ENCODE measurements at regions not wholly inside any gene's neighbourhood (a gene's known extent, or its start where the extent isn't known, plus 50 kb on each side); places are given as distances from the start of the nearest gene placed in this dataset.
"Not testable (repeated sequence)": the region's sequence is repeated elsewhere in the genome, so short reads cannot be mapped to it uniquely, and the experiment has no call there.

DNA sequence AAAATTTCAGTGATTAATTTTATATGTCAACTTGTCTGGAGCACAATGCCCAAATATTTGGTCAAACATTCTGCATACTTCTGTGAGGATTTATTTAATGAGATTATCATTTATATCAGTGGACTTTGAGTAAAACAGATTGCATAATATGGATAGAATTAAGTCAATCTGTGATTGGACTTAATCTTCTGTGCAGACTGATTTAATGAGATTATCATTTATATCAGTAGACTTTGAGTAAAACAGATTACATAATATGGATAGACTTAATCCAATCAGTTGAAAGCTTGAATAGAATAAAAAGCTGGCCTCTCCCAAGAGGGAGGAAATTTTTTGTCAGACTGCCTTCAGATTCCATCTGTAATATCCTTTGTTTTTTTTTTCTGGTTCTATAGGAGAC is 1413.2 kb downstream of the LRFN5 start:
- DNase-seq (no peak), ATAC-seq (no peak)
- Mint-ChIP-seq H3K4me1 (no peaks in the 10 kb centered on the region), H3K9me3 (peaks cover 9% of the 10 kb centered on the region), H3K27me3 (no peaks in the 10 kb centered on the region), H3K4me3 (no peak overlapping the region), H3K27ac (no peak overlapping the region), H3K36me3 (ENCODE audit: low read depth) (no peaks in the 10 kb centered on the region)

DNA sequence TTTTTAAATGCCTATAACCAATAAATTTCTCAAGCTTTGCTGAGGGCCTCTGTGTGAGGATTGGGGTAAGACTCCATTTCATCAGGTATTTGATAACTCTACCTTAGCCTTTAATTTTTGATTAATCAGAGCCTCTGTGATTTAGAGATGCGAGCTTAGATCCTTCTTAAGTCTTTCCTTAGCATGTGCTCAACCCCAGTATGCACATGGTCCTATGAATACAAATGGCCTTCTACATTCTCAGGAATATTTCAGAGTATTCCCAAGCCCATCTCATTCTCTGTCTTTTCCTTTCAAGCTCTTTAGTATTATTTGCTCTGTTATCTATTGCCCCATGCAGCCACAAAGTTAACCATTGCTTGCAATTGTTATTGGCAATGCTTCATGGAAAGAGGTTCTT is 1407.7 kb downstream of the LRFN5 start:
- Mint-ChIP-seq H3K4me3 (no peak overlapping the region), H3K36me3 (ENCODE audit: low read depth) (no peaks in the 10 kb centered on the region), H3K9me3 (peaks cover 21% of the 10 kb centered on the region), H3K4me1 (no peaks in the 10 kb centered on the region), H3K27ac (no peak overlapping the region), H3K27me3 (no peaks in the 10 kb centered on the region)
- ATAC-seq (no peak), DNase-seq (no peak)

DNA sequence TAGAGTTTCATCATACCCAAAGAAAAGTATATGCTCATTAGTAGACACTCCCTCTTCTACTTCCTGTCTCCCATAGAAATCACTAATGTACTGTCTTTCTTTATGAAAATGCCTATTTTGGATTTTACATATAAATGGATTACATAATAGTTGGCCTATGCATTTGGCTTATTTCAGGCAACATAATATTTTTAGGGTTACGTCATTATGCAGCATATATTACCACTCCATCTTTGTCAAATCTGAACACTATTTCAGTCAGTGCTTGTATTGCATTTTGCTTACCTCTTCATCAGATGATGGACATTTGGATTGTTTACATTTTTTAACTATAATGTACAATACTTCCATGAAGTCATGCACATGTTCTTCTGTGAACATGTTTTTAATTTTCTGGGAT is 1406.1 kb downstream of the LRFN5 start:
- H3K4me3 Mint-ChIP-seq = no peak overlapping the region

DNA sequence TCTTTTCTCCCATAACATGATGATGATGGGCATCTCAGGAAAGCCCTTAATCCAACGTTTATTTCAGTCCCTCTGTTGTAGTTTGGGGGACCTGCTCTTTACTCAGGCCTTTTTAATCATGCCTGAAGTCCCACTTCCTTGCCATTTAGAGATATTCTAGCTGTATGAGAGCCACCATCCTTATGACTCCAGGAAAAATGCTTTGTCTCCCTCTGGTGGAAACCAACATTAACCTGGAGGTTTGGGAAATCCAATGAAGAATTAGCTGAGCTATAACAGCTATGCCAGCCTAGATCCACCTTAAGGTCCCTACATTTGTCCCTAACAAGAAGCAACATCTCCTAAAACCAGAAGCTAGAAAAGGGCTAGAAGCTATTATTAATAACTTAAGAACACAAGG is 1399.1 kb downstream of the LRFN5 start:
- no peaks in the 10 kb centered on the region for H3K36me3 Mint-ChIP-seq (ENCODE audit: low read depth)
- no peak for DNase-seq
- peaks cover 40% of the 10 kb centered on the region for H3K9me3 Mint-ChIP-seq
- H3K4me1 Mint-ChIP-seq = no peaks in the 10 kb centered on the region
- no peak overlapping the region for H3K27ac Mint-ChIP-seq
- no peaks in the 10 kb centered on the region for H3K27me3 Mint-ChIP-seq
- H3K4me3 Mint-ChIP-seq = no peak overlapping the region
- no peak for ATAC-seq

More for the DNA sequence above, 1406.1 kb downstream of the LRFN5 start:
- DNase-seq (no peak), ATAC-seq (no peak)
- no peaks in the 10 kb centered on the region for H3K36me3 Mint-ChIP-seq (ENCODE audit: low read depth)
- H3K27ac Mint-ChIP-seq = no peak overlapping the region
- H3K9me3 Mint-ChIP-seq = peaks cover 27% of the 10 kb centered on the region
- no peaks in the 10 kb centered on the region for H3K27me3 Mint-ChIP-seq
- H3K4me1 Mint-ChIP-seq = no peaks in the 10 kb centered on the region

DNA sequence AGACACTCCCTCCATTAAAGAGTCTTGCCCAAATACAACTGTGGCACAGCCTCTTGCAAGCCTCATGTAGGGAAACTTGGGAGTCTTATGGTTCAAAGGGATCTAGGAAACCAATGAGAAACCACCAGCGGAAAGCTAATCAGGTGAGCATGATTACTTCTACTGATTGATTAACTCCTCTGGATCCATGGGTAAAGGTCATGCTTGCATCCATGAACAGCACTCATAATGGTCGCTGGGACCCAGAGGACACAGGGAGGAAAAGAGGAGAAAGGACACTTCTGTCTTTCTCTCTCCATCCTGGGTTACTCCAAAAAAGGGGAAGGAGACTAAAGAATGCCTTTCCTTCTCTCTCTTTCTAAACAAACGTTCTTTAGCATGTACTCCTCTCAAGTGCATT is 1397.2 kb downstream of the LRFN5 start:
- no peaks in the 10 kb centered on the region for H3K36me3 Mint-ChIP-seq (ENCODE audit: low read depth)
- H3K27ac Mint-ChIP-seq = no peak overlapping the region
- no peaks in the 10 kb centered on the region for H3K4me1 Mint-ChIP-seq
- H3K9me3 Mint-ChIP-seq = peaks cover 43% of the 10 kb centered on the region
- H3K4me3 Mint-ChIP-seq = no peak overlapping the region
- no peak for ATAC-seq
- no peak for DNase-seq
- no peaks in the 10 kb centered on the region for H3K27me3 Mint-ChIP-seq

DNA sequence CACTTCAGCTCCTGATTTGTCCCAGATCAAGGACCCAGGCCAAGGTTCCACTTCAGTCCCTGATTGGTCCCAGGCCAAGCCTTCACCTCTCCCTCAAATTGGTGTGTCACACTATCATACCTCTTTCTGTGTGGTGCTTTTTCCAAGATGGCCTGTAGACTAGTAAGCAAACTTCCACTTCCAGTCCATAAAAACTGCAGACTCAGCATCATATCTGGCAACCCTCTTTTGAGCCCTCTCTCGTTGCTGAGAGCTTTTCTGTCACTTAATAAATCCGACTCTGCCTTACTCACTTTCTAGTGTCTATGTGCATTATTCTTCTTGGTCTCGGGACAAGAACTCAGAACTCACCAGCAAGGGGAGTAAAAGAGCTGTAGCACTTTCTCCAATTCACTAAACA is 1395.1 kb downstream of the LRFN5 start:
- Mint-ChIP-seq H3K9me3 (peaks cover 39% of the 10 kb centered on the region), H3K36me3 (ENCODE audit: low read depth) (no peaks in the 10 kb centered on the region), H3K4me3 (no peak overlapping the region), H3K4me1 (no peaks in the 10 kb centered on the region), H3K27ac (no peak overlapping the region), H3K27me3 (no peaks in the 10 kb centered on the region)
- no peak for ATAC-seq
- DNase-seq = no peak

DNA sequence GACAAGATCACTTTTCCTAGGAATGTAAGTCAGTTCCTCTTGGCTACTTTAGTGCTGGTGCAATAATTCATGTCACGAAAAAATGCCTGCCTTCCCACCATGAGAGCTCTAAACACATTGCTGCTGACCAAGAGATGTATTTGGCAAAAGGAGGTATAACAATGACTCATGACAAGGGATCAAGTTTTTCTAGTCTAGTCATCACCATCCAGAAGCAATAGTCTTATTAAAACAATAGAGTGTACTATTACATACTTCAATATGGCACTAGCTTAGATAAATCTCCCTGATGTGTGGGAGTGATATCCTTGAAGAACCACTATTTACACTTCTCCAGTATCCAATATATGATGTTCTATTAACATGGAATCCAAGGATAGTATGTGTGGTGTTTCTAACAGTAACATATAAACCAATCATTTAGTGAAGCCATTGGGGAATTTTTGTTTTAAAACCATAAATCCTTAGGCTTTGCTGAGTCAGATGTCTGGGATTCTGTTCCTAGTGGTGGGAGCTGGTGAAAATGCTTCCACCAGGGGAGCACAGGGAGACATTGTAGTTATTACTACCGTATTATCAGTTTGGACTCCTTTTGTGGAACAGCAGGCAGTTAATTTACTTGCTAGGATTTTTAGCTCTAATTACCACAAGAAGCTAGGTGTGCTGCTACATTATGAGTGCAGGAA is 1387.5 kb downstream of the LRFN5 start:
- no peak for ATAC-seq
- no peaks in the 10 kb centered on the region for H3K27me3 Mint-ChIP-seq
- H3K27ac Mint-ChIP-seq = no peak overlapping the region
- peaks cover 1% of the 10 kb centered on the region for H3K9me3 Mint-ChIP-seq
- H3K4me1 Mint-ChIP-seq = no peaks in the 10 kb centered on the region
- no peak overlapping the region for H3K4me3 Mint-ChIP-seq
- no peak for DNase-seq
- no peaks in the 10 kb centered on the region for H3K36me3 Mint-ChIP-seq (ENCODE audit: low read depth)

DNA sequence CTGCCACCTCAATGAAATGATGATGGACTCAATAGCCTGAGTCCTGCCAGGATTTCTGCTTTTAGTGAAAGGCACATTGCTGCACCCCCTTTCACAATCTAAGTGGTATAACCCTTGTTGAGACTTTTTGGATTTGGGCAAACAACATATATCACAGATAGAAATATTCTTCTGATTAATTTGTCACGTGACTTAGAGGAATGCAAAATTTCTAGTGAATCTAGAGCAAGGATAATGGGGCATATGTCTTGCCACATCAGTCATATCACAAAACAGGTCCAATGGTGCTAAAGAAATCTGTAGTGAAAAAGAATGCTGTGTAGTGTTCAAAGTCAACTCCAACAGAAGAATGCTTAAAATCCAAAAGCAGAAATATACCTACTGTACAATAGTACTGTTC is 1386.3 kb downstream of the LRFN5 start:
- Mint-ChIP-seq H3K27me3 (no peaks in the 10 kb centered on the region), H3K36me3 (ENCODE audit: low read depth) (no peaks in the 10 kb centered on the region), H3K4me1 (no peaks in the 10 kb centered on the region), H3K4me3 (no peak overlapping the region), H3K9me3 (peaks cover 11% of the 10 kb centered on the region), H3K27ac (no peak overlapping the region)
- no peak for ATAC-seq
- DNase-seq = no peak

DNA sequence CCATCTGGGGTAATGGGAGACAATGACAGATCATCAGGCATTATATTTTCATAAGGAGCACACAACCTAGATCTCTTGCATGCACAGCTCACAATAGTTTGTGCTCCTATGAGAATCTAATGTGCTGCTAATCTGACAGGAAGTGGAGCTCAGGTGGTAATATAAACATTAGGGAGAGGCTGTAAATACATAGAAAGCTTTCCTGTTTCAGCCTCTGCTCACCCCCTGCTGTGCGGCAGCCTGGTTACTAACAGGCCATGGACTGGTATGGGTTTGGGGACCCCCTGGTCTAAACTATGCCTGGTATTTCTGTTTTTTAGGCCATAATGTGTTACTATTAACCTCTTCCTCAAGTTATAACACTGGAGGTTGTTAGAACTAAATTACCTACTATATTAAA is 1373.7 kb downstream of the LRFN5 start:
- no peak overlapping the region for H3K4me3 Mint-ChIP-seq
- no peaks in the 10 kb centered on the region for H3K4me1 Mint-ChIP-seq
- no peaks in the 10 kb centered on the region for H3K36me3 Mint-ChIP-seq (ENCODE audit: low read depth)
- H3K27ac Mint-ChIP-seq = no peak overlapping the region
- ATAC-seq (no peak), DNase-seq (no peak)
- H3K9me3 Mint-ChIP-seq = peaks cover 13% of the 10 kb centered on the region
- no peaks in the 10 kb centered on the region for H3K27me3 Mint-ChIP-seq

DNA sequence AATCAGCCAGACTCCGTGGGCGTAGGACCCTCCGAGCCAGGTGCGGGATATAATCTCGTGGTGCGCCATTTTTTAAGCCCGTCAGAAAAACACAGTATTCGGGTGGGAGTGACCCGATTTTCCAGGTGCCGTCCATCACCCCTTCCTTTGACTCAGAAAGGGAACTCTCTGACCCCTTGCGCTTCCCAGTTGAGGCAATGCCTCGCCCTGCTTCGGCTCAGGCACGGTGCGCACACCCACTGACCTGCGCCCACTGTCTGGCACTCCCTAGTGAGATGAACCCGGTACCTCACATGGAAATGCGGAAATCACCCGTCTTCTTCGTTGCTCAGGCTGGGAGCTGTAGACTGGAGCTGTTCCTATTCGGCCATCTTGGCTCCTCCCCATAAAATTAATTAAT is 1366.5 kb downstream of the LRFN5 start:
- H3K27me3 Mint-ChIP-seq; DNase-seq; H3K27ac Mint-ChIP-seq; H3K4me3 Mint-ChIP-seq; H3K4me1 Mint-ChIP-seq; ATAC-seq; H3K9me3 Mint-ChIP-seq; H3K36me3 Mint-ChIP-seq (ENCODE audit: low read depth): not testable (repeated sequence)

DNA sequence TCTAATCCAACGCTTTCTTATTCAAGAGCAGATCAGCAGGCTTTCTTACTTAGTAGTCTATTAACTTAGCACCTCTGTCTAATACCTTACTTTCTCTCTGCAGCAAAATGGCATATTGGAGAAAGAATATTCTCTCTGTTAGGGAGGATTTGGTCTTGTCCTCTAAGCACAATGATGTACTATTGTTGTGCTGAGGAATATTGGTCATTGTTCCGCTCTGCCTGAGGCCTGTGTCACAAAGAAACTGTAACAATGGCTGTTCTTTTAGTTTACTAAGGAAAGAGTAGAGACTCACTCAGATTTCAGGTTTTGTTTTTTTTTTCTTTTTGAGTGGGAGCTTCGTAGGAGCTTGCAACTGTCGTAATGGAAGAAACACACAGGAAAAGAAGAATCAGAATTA is 1358.8 kb downstream of the LRFN5 start:
- DNase-seq = no peak
- H3K9me3 Mint-ChIP-seq = peaks cover 13% of the 10 kb centered on the region
- no peak for ATAC-seq
- no peaks in the 10 kb centered on the region for H3K36me3 Mint-ChIP-seq (ENCODE audit: low read depth)
- H3K27me3 Mint-ChIP-seq = no peaks in the 10 kb centered on the region
- no peak overlapping the region for H3K27ac Mint-ChIP-seq
- H3K4me3 Mint-ChIP-seq = no peak overlapping the region
- H3K4me1 Mint-ChIP-seq = no peaks in the 10 kb centered on the region

DNA sequence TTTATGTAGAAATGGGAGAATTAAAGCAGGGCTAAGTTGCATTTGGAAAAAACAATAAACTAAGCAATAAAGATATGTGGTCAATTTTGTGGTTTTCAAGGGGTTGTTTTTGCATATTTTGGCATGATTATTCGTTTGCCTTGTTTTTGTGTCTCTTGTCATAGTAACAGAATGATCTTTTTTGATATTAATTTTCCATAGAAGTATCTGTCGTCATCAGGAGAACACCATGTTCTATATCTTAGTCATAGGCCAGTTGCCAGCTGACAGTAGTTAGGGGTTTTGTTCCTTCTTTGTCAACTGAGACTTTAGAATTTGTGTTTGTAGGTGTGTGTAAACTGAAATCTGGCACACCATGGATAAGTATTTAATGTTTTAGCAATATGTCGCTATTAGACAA is 1354.8 kb downstream of the LRFN5 start:
- H3K27me3 Mint-ChIP-seq = no peaks in the 10 kb centered on the region
- H3K4me3 Mint-ChIP-seq = no peak overlapping the region
- ATAC-seq = no peak
- peaks cover 15% of the 10 kb centered on the region for H3K9me3 Mint-ChIP-seq
- H3K4me1 Mint-ChIP-seq = no peaks in the 10 kb centered on the region
- H3K27ac Mint-ChIP-seq = no peak overlapping the region
- H3K36me3 Mint-ChIP-seq (ENCODE audit: low read depth) = no peaks in the 10 kb centered on the region
- DNase-seq = no peak

DNA sequence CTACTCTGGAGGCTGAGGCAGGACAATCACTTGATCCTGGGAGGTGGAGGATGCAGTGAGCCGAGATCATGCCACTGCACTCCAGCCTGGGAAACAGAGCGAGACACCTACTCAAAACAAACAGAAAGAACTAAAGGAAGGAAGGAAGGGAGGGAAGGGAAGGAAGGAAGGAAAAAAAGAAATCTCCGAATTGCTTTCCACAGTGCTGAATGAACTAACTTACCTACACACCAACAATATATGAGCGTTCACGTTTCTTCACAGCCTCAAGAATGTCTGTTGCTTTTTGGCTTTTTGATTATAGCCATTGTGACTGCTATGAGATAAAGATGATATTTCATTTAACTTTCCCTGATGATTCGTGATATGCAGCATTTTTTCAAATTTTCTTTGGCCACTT is 1343.7 kb downstream of the LRFN5 start:
- Mint-ChIP-seq H3K4me1 (no peaks in the 10 kb centered on the region), H3K9me3 (peaks cover 21% of the 10 kb centered on the region), H3K27ac (no peak overlapping the region), H3K27me3 (no peaks in the 10 kb centered on the region), H3K36me3 (ENCODE audit: low read depth) (no peaks in the 10 kb centered on the region), H3K4me3 (no peak overlapping the region)
- no peak for ATAC-seq
- no peak for DNase-seq

DNA sequence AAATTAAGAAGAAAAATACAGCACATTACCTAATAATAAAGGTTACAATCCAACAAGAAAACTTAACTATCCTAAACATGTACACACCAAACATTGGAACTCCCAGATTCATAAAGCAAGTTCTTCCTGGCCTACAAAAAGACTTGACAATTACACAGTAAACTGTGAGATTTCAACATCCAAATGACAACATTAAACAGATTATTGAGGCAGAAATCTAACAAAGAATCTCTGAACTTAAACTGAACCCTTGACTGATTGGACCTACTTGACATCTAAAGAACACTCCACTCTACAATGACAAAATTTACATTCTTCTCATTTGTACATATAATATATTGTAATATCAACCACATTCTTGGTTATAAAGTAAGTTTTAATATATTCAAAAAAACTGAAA is 1341.3 kb downstream of the LRFN5 start:
- peaks cover 26% of the 10 kb centered on the region for H3K9me3 Mint-ChIP-seq
- H3K27me3 Mint-ChIP-seq = no peaks in the 10 kb centered on the region
- no peak overlapping the region for H3K4me3 Mint-ChIP-seq
- no peak for ATAC-seq
- H3K4me1 Mint-ChIP-seq = no peaks in the 10 kb centered on the region
- H3K27ac Mint-ChIP-seq = no peak overlapping the region
- no peaks in the 10 kb centered on the region for H3K36me3 Mint-ChIP-seq (ENCODE audit: low read depth)
- DNase-seq = no peak

DNA sequence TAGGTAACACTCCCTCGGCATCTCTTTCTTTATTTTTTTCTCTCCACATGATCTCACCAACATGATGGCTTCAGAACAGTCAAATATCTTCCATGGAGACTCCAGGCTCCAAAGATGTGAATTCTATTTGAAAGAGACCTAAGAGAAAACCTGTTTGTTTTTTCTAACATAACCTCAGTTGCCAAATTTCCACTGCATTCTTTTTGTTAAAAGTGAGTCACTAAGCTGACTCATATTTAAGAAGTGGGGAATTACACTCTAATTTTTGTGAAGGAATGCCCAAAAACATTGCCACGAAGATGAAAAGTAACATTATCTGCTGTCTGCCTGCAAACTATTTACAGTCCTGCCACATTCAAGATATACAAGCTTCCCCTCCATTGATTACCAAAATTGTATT is 1337.6 kb downstream of the LRFN5 start:
- ATAC-seq = no peak
- no peak for DNase-seq
- Mint-ChIP-seq H3K36me3 (ENCODE audit: low read depth) (no peaks in the 10 kb centered on the region), H3K4me3 (no peak overlapping the region), H3K9me3 (peaks cover 10% of the 10 kb centered on the region), H3K4me1 (no peaks in the 10 kb centered on the region), H3K27ac (no peak overlapping the region), H3K27me3 (no peaks in the 10 kb centered on the region)

DNA sequence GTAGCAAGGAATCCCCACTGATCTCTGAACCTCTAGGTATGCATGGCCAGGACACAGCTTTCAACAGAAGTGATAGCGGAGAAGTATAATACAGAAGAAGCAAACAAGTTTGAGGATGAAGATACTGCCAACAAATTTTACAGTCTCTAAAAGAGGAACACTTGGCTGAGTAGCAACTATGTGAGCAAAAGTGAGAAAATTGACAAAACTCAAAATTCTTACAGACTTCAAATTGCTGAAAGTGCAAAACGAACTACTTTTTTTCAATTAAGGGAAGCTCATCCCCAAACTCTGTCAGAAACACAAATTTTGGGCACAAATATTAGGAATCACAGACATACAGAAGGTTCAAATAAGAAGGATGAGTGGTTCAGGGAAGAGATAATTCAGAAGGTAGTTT is 1324.6 kb downstream of the LRFN5 start:
- H3K4me3 Mint-ChIP-seq = no peak overlapping the region
- H3K4me1 Mint-ChIP-seq = no peaks in the 10 kb centered on the region
- peaks cover 3% of the 10 kb centered on the region for H3K9me3 Mint-ChIP-seq
- H3K27ac Mint-ChIP-seq = no peak overlapping the region
- H3K27me3 Mint-ChIP-seq = no peaks in the 10 kb centered on the region
- DNase-seq = no peak
- no peaks in the 10 kb centered on the region for H3K36me3 Mint-ChIP-seq (ENCODE audit: low read depth)
- ATAC-seq = no peak
